Activated CD8-positive, alpha-beta T cell treated with anti-CD3 and anti-CD28 coated beads for 36 hours (primary cell): ENCODE measurements at regions not wholly inside any gene's neighbourhood (a gene's known extent, or its start where the extent isn't known, plus 50 kb on each side); places are given as distances from the start of the nearest gene placed in this dataset.

ENCODE experiments used
- ATAC-seq: fragments of 200-7000 bp; cut with Tn5 transposase; one replicate; pipeline ENCODE4 v1.10.0; 2021; ENCODE audit warnings: mild to moderate bottlenecking, moderate library complexity
- CTCF ChIA-PET: fragments of 350-600 bp; sonication (Branson Sonifier 250); formaldehyde crosslinking; loops from one replicate; lab custom pipeline; 2021; ENCODE audit warnings: antibody characterized with exemption; lab: Charles Lee
- POLR2A ChIA-PET: fragments of 350-600 bp; sonication (Branson Sonifier 250); formaldehyde crosslinking; loops from one replicate; lab custom pipeline; 2021; ENCODE audit warnings: antibody characterized with exemption; lab: Charles Lee
- DNase-seq: peaks from one replicate; pipeline ENCODE4 v3.0.0-alpha.2; 2020
- H3K27ac Mint-ChIP-seq: one replicate; pipeline ENCODE4 v1.8.0; 2021; ENCODE audit warnings: mild to moderate bottlenecking, mixed read lengths
- H3K27me3 Mint-ChIP-seq: one replicate; pipeline ENCODE4 v1.8.0; 2021; ENCODE audit warnings: mixed read lengths
- H3K36me3 Mint-ChIP-seq: one replicate; pipeline ENCODE4 v1.8.0; 2021; ENCODE audit warnings: low read depth, mixed read lengths
- H3K4me1 Mint-ChIP-seq: one replicate; pipeline ENCODE4 v1.8.0; 2021; ENCODE audit warnings: low read depth, mixed read lengths
- H3K4me3 Mint-ChIP-seq: one replicate; pipeline ENCODE4 v1.8.0; 2021; ENCODE audit warnings: mild to moderate bottlenecking, moderate library complexity, mixed read lengths
- H3K9me3 Mint-ChIP-seq: one replicate; pipeline ENCODE4 v1.8.0; 2021; ENCODE audit warnings: mixed read lengths
- intact Hi-C: fragments of 100-400 bp; cut with micrococcal nuclease; formaldehyde crosslinking; loops from one replicate; pipeline ENCODE4 v1.10.0; 2022
- TF ChIP-seq, protein P1 (sequence below): fragments of 200-600 bp; IDR thresholded peaks from one replicate; pipeline ENCODE4 v1.8.0; 2022; ENCODE audit warnings: antibody characterized with exemption, mild to moderate bottlenecking

DNA sequence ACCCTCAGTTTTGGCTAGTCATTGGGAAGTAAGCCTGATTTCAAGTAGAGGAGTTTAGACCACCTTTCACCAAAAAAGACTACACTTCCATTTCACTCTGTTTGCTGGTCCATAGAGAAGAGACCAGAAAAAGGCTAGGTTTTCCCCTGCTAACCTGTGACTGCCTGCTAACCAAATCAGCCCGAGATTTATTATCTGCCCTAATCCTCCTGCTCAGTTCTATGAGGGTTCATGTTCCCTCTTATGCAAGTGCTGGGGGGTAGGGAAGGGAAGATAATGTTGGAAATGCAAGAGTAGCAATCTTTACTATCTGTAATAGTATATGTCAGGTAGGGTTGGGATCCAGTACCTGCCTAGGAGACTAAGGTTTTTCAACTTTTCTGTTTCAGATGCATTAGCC is 51.6 kb upstream of the CCNG1 start:
- no peaks in the 10 kb centered on the region for H3K4me1 Mint-ChIP-seq
- peaks cover 3% of the 10 kb centered on the region for H3K9me3 Mint-ChIP-seq
- ChIA-PET POLR2A (no interaction called here), CTCF (interaction anchor here (1.0 kb wide), 1 partner anchor 38 kb away, joined by 3 read pairs; no protein-coding TSS in a partner anchor)
- no peak overlapping the region for H3K4me3 Mint-ChIP-seq
- DNase-seq (no peak), ATAC-seq (no peak)
- H3K27ac Mint-ChIP-seq = no peak overlapping the region
- TF ChIP-seq, protein P1, sequence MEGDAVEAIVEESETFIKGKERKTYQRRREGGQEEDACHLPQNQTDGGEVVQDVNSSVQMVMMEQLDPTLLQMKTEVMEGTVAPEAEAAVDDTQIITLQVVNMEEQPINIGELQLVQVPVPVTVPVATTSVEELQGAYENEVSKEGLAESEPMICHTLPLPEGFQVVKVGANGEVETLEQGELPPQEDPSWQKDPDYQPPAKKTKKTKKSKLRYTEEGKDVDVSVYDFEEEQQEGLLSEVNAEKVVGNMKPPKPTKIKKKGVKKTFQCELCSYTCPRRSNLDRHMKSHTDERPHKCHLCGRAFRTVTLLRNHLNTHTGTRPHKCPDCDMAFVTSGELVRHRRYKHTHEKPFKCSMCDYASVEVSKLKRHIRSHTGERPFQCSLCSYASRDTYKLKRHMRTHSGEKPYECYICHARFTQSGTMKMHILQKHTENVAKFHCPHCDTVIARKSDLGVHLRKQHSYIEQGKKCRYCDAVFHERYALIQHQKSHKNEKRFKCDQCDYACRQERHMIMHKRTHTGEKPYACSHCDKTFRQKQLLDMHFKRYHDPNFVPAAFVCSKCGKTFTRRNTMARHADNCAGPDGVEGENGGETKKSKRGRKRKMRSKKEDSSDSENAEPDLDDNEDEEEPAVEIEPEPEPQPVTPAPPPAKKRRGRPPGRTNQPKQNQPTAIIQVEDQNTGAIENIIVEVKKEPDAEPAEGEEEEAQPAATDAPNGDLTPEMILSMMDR = no peak
- H3K36me3 Mint-ChIP-seq = no peaks in the 10 kb centered on the region
- H3K27me3 Mint-ChIP-seq = peaks cover 13% of the 10 kb centered on the region
- intact Hi-C loops = no loop called here

DNA sequence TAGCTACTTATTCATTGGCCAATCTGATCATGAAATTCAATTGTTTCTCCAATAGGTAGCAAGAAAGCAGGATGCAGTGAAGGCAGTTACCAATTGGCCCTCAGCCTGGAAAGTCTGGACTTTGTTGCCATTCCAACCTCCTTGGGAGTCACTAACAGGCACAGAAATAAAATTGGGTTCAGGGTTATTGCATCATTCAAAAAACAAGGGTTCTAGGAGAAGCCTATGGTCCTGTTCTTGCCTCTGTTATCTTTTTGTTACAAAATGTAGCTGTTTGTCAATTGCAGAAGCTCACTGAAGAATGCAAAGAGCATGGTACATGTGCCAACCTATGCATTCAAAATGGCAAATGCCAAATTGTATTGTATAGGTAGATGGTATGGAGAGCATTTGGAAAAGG is 51.0 kb upstream of the CCNG1 start:
- ChIA-PET CTCF (interaction anchor here (1.0 kb wide), 1 partner anchor 38 kb away, joined by 3 read pairs; no protein-coding TSS in a partner anchor), POLR2A (no interaction called here)
- no peak overlapping the region for H3K27ac Mint-ChIP-seq
- DNase-seq (no peak), ATAC-seq (no peak)
- H3K4me3 Mint-ChIP-seq = no peak overlapping the region
- H3K4me1 Mint-ChIP-seq = no peaks in the 10 kb centered on the region
- intact Hi-C loops = no loop called here
- TF ChIP-seq, protein P1 = no peak
- H3K36me3 Mint-ChIP-seq = no peaks in the 10 kb centered on the region
- H3K27me3 Mint-ChIP-seq = peaks cover 17% of the 10 kb centered on the region
- H3K9me3 Mint-ChIP-seq = peaks cover 3% of the 10 kb centered on the region

DNA sequence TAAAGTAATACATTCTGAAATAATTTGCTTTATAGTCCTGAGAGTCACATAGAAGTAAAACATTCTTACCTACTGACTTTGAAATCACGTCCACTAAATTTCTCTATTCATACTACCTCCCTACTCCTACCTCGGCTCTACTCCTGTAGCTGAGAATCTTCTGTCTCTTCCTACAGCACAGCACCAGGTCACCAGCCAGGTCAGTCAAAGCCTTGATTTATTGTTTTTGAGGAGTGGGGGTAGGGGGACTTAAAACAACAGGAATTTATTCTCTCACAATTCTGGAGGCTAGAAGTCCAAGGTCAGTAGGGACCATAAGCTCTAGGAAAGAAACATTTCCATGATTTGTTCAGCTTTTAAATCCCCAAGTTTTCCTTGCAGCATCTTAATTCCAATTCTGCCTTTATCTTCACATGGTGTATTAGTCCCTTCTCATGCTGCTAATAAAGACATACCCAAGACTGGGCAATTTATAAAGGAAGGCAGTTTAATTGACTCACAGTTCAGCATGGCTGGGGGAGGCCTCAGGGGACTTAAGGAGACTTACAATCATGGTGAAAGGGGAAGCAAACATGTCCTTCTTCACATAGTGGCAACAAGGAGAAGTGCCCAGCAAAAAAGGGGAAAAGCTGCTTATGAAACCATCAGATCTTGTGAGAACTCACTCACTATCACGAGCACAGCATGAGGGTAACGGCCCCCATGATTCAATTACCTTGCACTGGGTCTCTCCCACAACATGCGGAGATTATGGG is 49.6 kb upstream of the CCNG1 start:
- ATAC-seq (no peak), DNase-seq (no peak)
- CTCF ChIA-PET = interaction anchor here (1.3 kb wide), 1 partner anchor 21 kb away, joined by 7 read pairs; no protein-coding TSS in a partner anchor
- H3K27me3 Mint-ChIP-seq = peaks cover 18% of the 10 kb centered on the region
- H3K9me3 Mint-ChIP-seq = peaks cover 3% of the 10 kb centered on the region
- H3K27ac Mint-ChIP-seq = no peak overlapping the region
- H3K36me3 Mint-ChIP-seq = no peaks in the 10 kb centered on the region
- no peak overlapping the region for H3K4me3 Mint-ChIP-seq
- TF ChIP-seq, protein P1 = no peak
- H3K4me1 Mint-ChIP-seq = no peaks in the 10 kb centered on the region
- POLR2A ChIA-PET = no interaction called here
- intact Hi-C loops = no loop called here
